CD14-positive monocyte (primary cell): ENCODE measurements at regions not wholly inside any gene's neighbourhood (a gene's known extent, or its start where the extent isn't known, plus 50 kb on each side); places are given as distances from the start of the nearest gene placed in this dataset.

Experiments
- DNase-seq, 3 donors: peaks; one replicate each; pipeline ENCODE4 v3.0.0-alpha.2; 2011 to 2022
- H2AFZ ChIP-seq: 2 replicates; pipeline ENCODE4 v1.6.0; 2012; ENCODE audit warnings: mild to moderate bottlenecking, low read depth, low read length, inconsistent platforms; ENCODE audit not compliant: insufficient read depth, poor library complexity, severe bottlenecking
- H3K27ac ChIP-seq, 2 donors: 1 replicate in 1 of 2; 2 replicates in 1 of 2; pipeline ENCODE4 v1.5.1; 2012 to 2013; ENCODE audit warnings: low read length in 2 of 2, control low read depth in 1 of 2, inconsistent platforms in 1 of 2, low read depth in 1 of 2, mild to moderate bottlenecking in 1 of 2
- H3K27me3 ChIP-seq, 2 donors: one replicate each; pipeline versions ENCODE4 v1.6.0 to v1.6.1; 2011 to 2013; ENCODE audit warnings: low read length in 2 of 2; ENCODE audit not compliant: control insufficient read depth in 2 of 2, insufficient read depth in 2 of 2
- H3K36me3 ChIP-seq, 2 donors: replicated peaks in 1 of 2; 1 replicate in 1 of 2; 2 replicates in 1 of 2; pipeline versions ENCODE4 v1.5.1 to v1.6.1; 2012 to 2013; ENCODE audit warnings: low read length in 2 of 2, control low read depth in 1 of 2, inconsistent platforms in 1 of 2, mild to moderate bottlenecking in 1 of 2; ENCODE audit not compliant: insufficient read depth in 2 of 2, control insufficient read depth in 1 of 2
- H3K4me1 ChIP-seq, 2 donors: 1 replicate in 1 of 2; 2 replicates in 1 of 2; pipeline versions ENCODE4 v1.5.1 to v1.6.1; 2012 to 2013; ENCODE audit warnings: low read length in 2 of 2, control low read depth in 1 of 2, inconsistent platforms in 1 of 2, mild to moderate bottlenecking in 1 of 2, moderate library complexity in 1 of 2; ENCODE audit not compliant: insufficient read depth in 2 of 2, control insufficient read depth in 1 of 2
- H3K4me2 ChIP-seq: replicated peaks from 2 replicates; pipeline ENCODE3; 2012; ENCODE audit warnings: low read length, moderate library complexity, mild to moderate bottlenecking; ENCODE audit not compliant: poor library complexity, severe bottlenecking; ENCODE audit errors: extremely low read depth
- H3K4me3 ChIP-seq, 3 experiments: fragments of 200-600 bp in 1 of 3; sonication (generic) in 1 of 3; replicated peaks in 1 of 3; 1 replicate in 2 of 3; 2 replicates in 1 of 3; pipeline ENCODE4 v1.5.1; 2011 to 2013; ENCODE audit warnings: low read length in 3 of 3, mild to moderate bottlenecking in 3 of 3, control low read depth in 2 of 3, low read depth in 2 of 3, inconsistent platforms in 1 of 3, moderate library complexity in 1 of 3
- H3K79me2 ChIP-seq: 2 replicates; pipeline ENCODE4 v1.6.0; 2012; ENCODE audit warnings: mild to moderate bottlenecking, control low read depth, inconsistent platforms, low read length, moderate library complexity; ENCODE audit not compliant: insufficient read depth
- H3K9ac ChIP-seq: 2 replicates; pipeline ENCODE4 v1.6.0; 2017; ENCODE audit warnings: low read length, mild to moderate bottlenecking; ENCODE audit not compliant: insufficient read depth, poor library complexity, severe bottlenecking
- H3K9me3 ChIP-seq, 2 donors: replicated peaks in 1 of 2; 1 replicate in 1 of 2; 2 replicates in 1 of 2; pipeline versions ENCODE4 v1.5.1 to v1.6.1; 2012 to 2013; ENCODE audit warnings: low read length in 2 of 2, control low read depth in 1 of 2; ENCODE audit not compliant: control insufficient read depth in 1 of 2, insufficient read depth in 1 of 2
- H4K20me1 ChIP-seq: 2 replicates; pipeline ENCODE4 v1.6.0; 2012; ENCODE audit warnings: mild to moderate bottlenecking, low read length, control low read depth, moderate library complexity; ENCODE audit not compliant: insufficient read depth
- H3K27ac Mint-ChIP-seq, 7 donors: one replicate each; pipeline ENCODE4 v1.8.0; 2020; ENCODE audit warnings: mild to moderate bottlenecking in 7 of 7, mixed read lengths in 7 of 7, moderate library complexity in 6 of 7, inconsistent platforms in 2 of 7
- H3K27me3 Mint-ChIP-seq, 3 donors: one replicate each; pipeline ENCODE4 v1.8.0; 2021 to 2022; ENCODE audit warnings: low read depth in 3 of 3, mild to moderate bottlenecking in 3 of 3, mixed read lengths in 3 of 3, moderate library complexity in 3 of 3, inconsistent platforms in 1 of 3
- H3K36me3 Mint-ChIP-seq, 2 donors: one replicate each; pipeline ENCODE4 v1.8.0; 2020; ENCODE audit warnings: mixed read lengths in 2 of 2, inconsistent platforms in 1 of 2, mild to moderate bottlenecking in 1 of 2
- H3K4me1 Mint-ChIP-seq: one replicate; pipeline ENCODE4 v1.8.0; 2020; ENCODE audit warnings: mild to moderate bottlenecking, mixed read lengths
- H3K4me3 Mint-ChIP-seq, 2 donors: one replicate each; pipeline ENCODE4 v1.8.0; 2020; ENCODE audit warnings: mild to moderate bottlenecking in 2 of 2, mixed read lengths in 2 of 2, moderate library complexity in 1 of 2
- H3K9me3 Mint-ChIP-seq, 7 donors: one replicate each; pipeline ENCODE4 v1.8.0; 2020 to 2022; ENCODE audit warnings: mixed read lengths in 7 of 7, mild to moderate bottlenecking in 6 of 7, moderate library complexity in 6 of 7, inconsistent platforms in 2 of 7
- WGBS: methylation state at CpG from one replicate; pipeline ENCODE4 v1.1.5; 2013; ENCODE audit warnings: missing lambda C conversion rate; ENCODE audit not compliant: insufficient coverage; 5-methylcytosine and 5-hydroxymethylcytosine counted together
- intact Hi-C, 2 donors: fragments of 100-400 bp; cut with micrococcal nuclease; formaldehyde crosslinking; loops; one replicate each; pipeline versions ENCODE4 v1.15.0 to v1.15.1; 2023
- TF ChIP-seq, protein P1 (sequence below): fragments of 200-600 bp; IDR thresholded peaks from one replicate; pipeline ENCODE4 v1.8.0; 2022; ENCODE audit warnings: antibody characterized with exemption, mild to moderate bottlenecking

DNA sequence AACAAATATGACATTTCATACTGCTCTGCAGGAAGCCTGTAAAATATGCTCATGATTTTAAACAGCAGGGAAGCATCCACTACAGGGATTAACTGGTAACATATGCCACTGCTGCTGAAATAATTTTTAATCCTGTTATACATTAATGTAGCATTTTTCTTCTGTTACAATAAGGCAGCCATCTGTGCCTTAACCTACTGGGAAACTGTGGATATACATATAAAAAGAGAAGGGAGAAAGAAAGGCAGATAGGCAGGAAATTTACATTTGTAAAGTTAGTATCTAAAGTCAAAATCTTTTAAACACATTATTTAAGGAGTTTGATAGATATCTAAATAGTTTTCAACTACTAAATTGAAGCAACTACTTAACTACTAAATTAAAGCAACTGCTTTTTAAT lies 514.6 kb upstream of the KLHL4 start:
- no peak overlapping the region for H3K4me2 ChIP-seq
- no peaks in the 10 kb centered on the region for H3K27me3 ChIP-seq
- Mint-ChIP-seq H3K4me1 (no peaks in the 10 kb centered on the region), H3K36me3 (no peaks in the 10 kb centered on the region), H3K27ac (no peak overlapping the region), H3K4me3 (no peak overlapping the region), H3K27me3 (peaks cover 0 to 1% (median 0%) of the 10 kb centered on the region in 3 donors), H3K9me3 (peaks cover 0 to 4% (median 2%) of the 10 kb centered on the region in 7 donors)
- H4K20me1 ChIP-seq = no peaks in the 10 kb centered on the region
- H3K79me2 ChIP-seq = no peaks in the 10 kb centered on the region
- TF ChIP-seq, protein P1, sequence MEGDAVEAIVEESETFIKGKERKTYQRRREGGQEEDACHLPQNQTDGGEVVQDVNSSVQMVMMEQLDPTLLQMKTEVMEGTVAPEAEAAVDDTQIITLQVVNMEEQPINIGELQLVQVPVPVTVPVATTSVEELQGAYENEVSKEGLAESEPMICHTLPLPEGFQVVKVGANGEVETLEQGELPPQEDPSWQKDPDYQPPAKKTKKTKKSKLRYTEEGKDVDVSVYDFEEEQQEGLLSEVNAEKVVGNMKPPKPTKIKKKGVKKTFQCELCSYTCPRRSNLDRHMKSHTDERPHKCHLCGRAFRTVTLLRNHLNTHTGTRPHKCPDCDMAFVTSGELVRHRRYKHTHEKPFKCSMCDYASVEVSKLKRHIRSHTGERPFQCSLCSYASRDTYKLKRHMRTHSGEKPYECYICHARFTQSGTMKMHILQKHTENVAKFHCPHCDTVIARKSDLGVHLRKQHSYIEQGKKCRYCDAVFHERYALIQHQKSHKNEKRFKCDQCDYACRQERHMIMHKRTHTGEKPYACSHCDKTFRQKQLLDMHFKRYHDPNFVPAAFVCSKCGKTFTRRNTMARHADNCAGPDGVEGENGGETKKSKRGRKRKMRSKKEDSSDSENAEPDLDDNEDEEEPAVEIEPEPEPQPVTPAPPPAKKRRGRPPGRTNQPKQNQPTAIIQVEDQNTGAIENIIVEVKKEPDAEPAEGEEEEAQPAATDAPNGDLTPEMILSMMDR = no peak
- intact Hi-C loops = no loop called here
- no peak overlapping the region for H3K27ac ChIP-seq
- H3K4me3 ChIP-seq = no peak overlapping the region
- H3K4me1 ChIP-seq = no peaks in the 10 kb centered on the region
- H3K9ac ChIP-seq = no peak overlapping the region
- DNase-seq = no peak
- H3K9me3 ChIP-seq = peaks cover 0 to 7% of the 10 kb centered on the region in 2 donors
- no peak overlapping the region for H2AFZ ChIP-seq
- H3K36me3 ChIP-seq = no peaks in the 10 kb centered on the region

DNA sequence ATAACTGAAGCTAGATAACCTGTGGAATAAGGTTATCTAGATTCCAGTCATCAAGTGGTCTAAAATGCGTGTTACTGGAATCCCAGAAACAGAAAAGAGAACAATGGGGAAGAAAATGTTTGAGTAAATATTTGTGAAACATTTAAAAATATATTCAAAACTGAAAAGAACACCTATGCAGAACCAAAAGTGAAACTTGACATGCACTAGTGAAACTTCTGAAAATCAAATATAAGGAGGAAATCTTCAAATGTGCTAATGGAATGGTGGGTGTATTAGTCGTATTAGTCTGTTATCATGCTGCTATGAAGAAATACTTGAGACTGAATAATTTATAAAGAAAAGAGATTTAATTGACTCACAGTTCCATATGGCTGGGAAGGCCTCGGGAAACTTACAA lies 512.4 kb upstream of the KLHL4 start:
- TF ChIP-seq, protein P1 = no peak
- Mint-ChIP-seq H3K36me3 (no peaks in the 10 kb centered on the region), H3K27ac (no peak overlapping the region), H3K4me1 (no peaks in the 10 kb centered on the region), H3K4me3 (no peak overlapping the region), H3K9me3 (peaks cover 0 to 6% (median 2%) of the 10 kb centered on the region in 7 donors), H3K27me3 (no peaks in the 10 kb centered on the region)
- H3K36me3 ChIP-seq = no peaks in the 10 kb centered on the region
- H3K4me1 ChIP-seq = no peaks in the 10 kb centered on the region
- no peak overlapping the region for H2AFZ ChIP-seq
- H4K20me1 ChIP-seq = no peaks in the 10 kb centered on the region
- H3K79me2 ChIP-seq = no peaks in the 10 kb centered on the region
- H3K4me3 ChIP-seq = no peak overlapping the region
- no peak for DNase-seq
- intact Hi-C loops = no loop called here
- no peak overlapping the region for H3K9ac ChIP-seq
- no peak overlapping the region for H3K4me2 ChIP-seq
- no peaks in the 10 kb centered on the region for H3K27me3 ChIP-seq
- H3K9me3 ChIP-seq = peaks cover 3 to 7% of the 10 kb centered on the region in 2 donors
- WGBS = no CpG with 5 or more reads among the region's 3 CpGs
- H3K27ac ChIP-seq = no peak overlapping the region
